ENCODE measurements at regions not wholly inside any gene's neighbourhood (a gene's known extent, or its start where the extent isn't known, plus 50 kb on each side); places are given as distances from the start of the nearest gene placed in this dataset.

DNA sequence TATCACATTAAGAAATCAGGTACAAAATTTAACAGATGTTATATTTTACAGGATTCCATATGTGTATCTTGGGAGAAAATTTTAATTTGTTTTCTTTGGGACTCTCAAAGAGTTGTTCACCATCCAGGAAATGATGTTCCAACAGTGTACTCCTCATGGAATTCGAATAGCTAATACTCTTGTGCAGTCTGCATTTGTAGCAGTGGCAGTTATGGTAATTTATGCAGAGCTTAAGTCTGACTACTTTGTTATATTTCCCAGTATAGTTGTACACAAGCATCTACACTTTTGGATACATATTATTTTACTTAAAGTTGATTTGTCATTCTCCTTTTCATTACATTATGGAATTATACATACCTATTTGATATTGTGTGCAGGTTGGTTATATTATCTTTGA lies 436.7 kb upstream of the FBXO33 start:
- WGBS, 2 donors = 50 to 53% methylated on average over 1 of the region's 1 CpG
- intact Hi-C loops (cut with DNase I; ENCODE audit: low total_unique reads) = no loop called here
- no peak for DNase-seq (ENCODE audit: low spot score in 2 of 2)
- H3K4me3 ChIP-seq (ENCODE audit: low read depth, poor library complexity, severe bottlenecking) = no peak overlapping the region
- TF ChIP-seq, protein P1, sequence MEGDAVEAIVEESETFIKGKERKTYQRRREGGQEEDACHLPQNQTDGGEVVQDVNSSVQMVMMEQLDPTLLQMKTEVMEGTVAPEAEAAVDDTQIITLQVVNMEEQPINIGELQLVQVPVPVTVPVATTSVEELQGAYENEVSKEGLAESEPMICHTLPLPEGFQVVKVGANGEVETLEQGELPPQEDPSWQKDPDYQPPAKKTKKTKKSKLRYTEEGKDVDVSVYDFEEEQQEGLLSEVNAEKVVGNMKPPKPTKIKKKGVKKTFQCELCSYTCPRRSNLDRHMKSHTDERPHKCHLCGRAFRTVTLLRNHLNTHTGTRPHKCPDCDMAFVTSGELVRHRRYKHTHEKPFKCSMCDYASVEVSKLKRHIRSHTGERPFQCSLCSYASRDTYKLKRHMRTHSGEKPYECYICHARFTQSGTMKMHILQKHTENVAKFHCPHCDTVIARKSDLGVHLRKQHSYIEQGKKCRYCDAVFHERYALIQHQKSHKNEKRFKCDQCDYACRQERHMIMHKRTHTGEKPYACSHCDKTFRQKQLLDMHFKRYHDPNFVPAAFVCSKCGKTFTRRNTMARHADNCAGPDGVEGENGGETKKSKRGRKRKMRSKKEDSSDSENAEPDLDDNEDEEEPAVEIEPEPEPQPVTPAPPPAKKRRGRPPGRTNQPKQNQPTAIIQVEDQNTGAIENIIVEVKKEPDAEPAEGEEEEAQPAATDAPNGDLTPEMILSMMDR (IDR thresholded peaks at IDR 0.05) = no peak
- no peak for TF ChIP-seq POLR2A (IDR thresholded peaks at IDR 0.05)

GRCh38 chr14:39868251-39868650 lies 436.0 kb upstream of the FBXO33 start:
- no peak for DNase-seq (ENCODE audit: low spot score in 2 of 2)
- intact Hi-C loops (cut with DNase I; ENCODE audit: low total_unique reads) = no loop called here
- H3K4me3 ChIP-seq (ENCODE audit: low read depth, poor library complexity, severe bottlenecking) = no peak overlapping the region
- 60 to 68% methylated on average over 3 of the region's 3 CpGs for WGBS, 2 donors
- TF ChIP-seq, protein P1 (IDR thresholded peaks at IDR 0.05) = no peak
- TF ChIP-seq POLR2A (IDR thresholded peaks at IDR 0.05) = no peak

DNA sequence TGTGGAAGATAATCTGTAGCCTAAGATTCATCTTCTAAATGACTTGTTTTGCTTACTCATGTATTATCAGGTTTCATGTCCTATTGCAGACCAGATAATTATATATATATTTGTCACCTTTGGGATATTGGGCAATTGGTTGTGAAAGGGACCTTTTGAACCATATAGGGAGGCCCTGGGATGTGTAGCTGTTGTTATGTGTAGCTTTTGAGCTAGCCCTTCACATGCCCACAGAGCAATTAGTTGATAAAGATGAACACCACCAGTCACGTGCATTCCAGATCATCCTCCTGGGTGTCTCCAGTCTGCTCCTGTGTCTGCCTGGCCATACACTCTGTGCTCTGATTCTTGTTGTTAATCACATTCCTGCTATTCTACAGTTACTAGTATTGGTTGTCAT lies 431.2 kb upstream of the FBXO33 start:
- no peak for DNase-seq (ENCODE audit: low spot score in 2 of 2)
- WGBS, 2 donors = 83 to 90% methylated on average over 1 of the region's 1 CpG
- H3K4me3 ChIP-seq (ENCODE audit: low read depth, poor library complexity, severe bottlenecking) = no peak overlapping the region
- TF ChIP-seq POLR2A (IDR thresholded peaks at IDR 0.05) = no peak
- TF ChIP-seq, protein P1 (IDR thresholded peaks at IDR 0.05) = no peak
- intact Hi-C loops (cut with DNase I; ENCODE audit: low total_unique reads) = no loop called here

DNA sequence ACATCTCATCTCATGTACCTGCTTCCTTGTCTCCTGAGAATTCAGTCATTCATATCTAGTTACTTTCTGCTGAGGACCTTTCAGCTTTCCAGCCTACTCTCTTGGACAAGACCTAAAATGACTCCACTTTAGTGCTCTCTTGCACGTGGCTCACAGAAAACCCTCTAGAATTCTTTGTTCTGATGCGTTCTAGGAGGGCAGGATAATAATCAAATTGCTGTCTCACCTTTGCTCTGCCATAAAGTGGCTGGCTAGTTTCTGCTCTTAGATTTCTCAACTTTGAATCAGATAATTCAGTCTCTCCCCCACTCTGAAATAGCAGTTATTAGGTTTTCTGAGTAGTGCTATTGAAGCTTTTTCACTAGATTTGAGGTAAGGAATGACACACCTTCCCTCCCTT lies 429.5 kb upstream of the FBXO33 start:
- TF ChIP-seq, protein P1 (IDR thresholded peaks at IDR 0.05) = no peak
- no peak for TF ChIP-seq POLR2A (IDR thresholded peaks at IDR 0.05)
- WGBS, 2 donors = 58 to 69% methylated on average over 2 of the region's 2 CpGs

GRCh38 chr14:39861229-39861600 lies 429.0 kb upstream of the FBXO33 start:
- DNase-seq (ENCODE audit: low spot score in 2 of 2) = no peak
- intact Hi-C loops (cut with DNase I; ENCODE audit: low total_unique reads) = no loop called here
- 37 to 46% methylated on average over 4 of the region's 4 CpGs for WGBS, 2 donors
- no peak overlapping the region for H3K4me3 ChIP-seq (ENCODE audit: low read depth, poor library complexity, severe bottlenecking)
- TF ChIP-seq POLR2A (IDR thresholded peaks at IDR 0.05) = no peak
- TF ChIP-seq, protein P1 (IDR thresholded peaks at IDR 0.05) = no peak

More for the DNA sequence above, 429.5 kb upstream of the FBXO33 start:
- DNase-seq (ENCODE audit: low spot score in 2 of 2) = no peak
- H3K4me3 ChIP-seq (ENCODE audit: low read depth, poor library complexity, severe bottlenecking) = no peak overlapping the region
- intact Hi-C loops (cut with DNase I; ENCODE audit: low total_unique reads) = no loop called here

- WGBS, 2 donors = 57 to 60% methylated on average over 8 of the region's 8 CpGs
- DNase-seq (ENCODE audit: low spot score in 2 of 2) = no peak
- TF ChIP-seq, protein P1 (IDR thresholded peaks at IDR 0.05) = no peak
- TF ChIP-seq POLR2A (IDR thresholded peaks at IDR 0.05) = no peak
- H3K4me3 ChIP-seq (ENCODE audit: low read depth, poor library complexity, severe bottlenecking) = no peak overlapping the region
- intact Hi-C loops (cut with DNase I; ENCODE audit: low total_unique reads) = no loop called here
Observed at GRCh38 chr14:39860596-39861228, 428.5 kb upstream of the FBXO33 start.
